SK-N-SH (cell line): ENCODE measurements at regions not wholly inside any gene's neighbourhood (a gene's known extent, or its start where the extent isn't known, plus 50 kb on each side); places are given as distances from the start of the nearest gene placed in this dataset.
"Not testable (repeated sequence)": the region's sequence is repeated elsewhere in the genome, so short reads cannot be mapped to it uniquely, and the experiment has no call there.

Experiments used
- CTCF ChIA-PET: fragments of 300-600, 350-600 bp; formaldehyde crosslinking; extraction: SDS; loops from one replicate; lab custom pipeline; 2021; lab: Yijun Ruan, JAX
- POLR2A ChIA-PET: fragments of 350-600 bp; sonication (Branson Sonifier 250); formaldehyde crosslinking; extraction: SDS; loops from one replicate; lab custom pipeline; 2020; ENCODE audit warnings: antibody characterized with exemption, inconsistent platforms; lab: Yijun Ruan, JAX
- DNase-seq: peaks from one replicate; pipeline ENCODE4 v3.0.0; 2012
- H2AFZ ChIP-seq: fragments of 200-600 bp; sonication (generic); 2 replicates; pipeline ENCODE4 v1.8.1; 2016; ENCODE audit warnings: antibody characterized with exemption, mild to moderate bottlenecking, low read depth
- H3F3A ChIP-seq: fragments of 200-600 bp; sonication (generic); replicated peaks from 2 replicates; pipeline ENCODE3; 2016; ENCODE audit warnings: antibody characterized with exemption, mild to moderate bottlenecking; ENCODE audit not compliant: insufficient read depth
- H3K27ac ChIP-seq, 2 experiments: fragments of 200-500 bp in 1 of 2; fragments of 200-600 bp in 1 of 2; sonication (Bioruptor generic) in 1 of 2; sonication (generic), shearing (Covaris generic) in 1 of 2; 2 replicates each; pipeline versions ENCODE4 v1.5.1 to v1.6.1; 2014 to 2016; ENCODE audit warnings: low read depth in 2 of 2, inconsistent platforms in 1 of 2, low read length in 1 of 2, mild to moderate bottlenecking in 1 of 2, mixed read lengths in 1 of 2
- H3K27me3 ChIP-seq: fragments of 200-600 bp; sonication (generic), shearing (Covaris generic); 2 replicates; pipeline ENCODE4 v1.6.1; 2016; ENCODE audit warnings: mixed run types; ENCODE audit not compliant: insufficient read depth
- H3K36me3 ChIP-seq, 2 experiments: fragments of 200-500 bp in 1 of 2; fragments of 200-600 bp in 1 of 2; sonication (Bioruptor generic) in 1 of 2; sonication (generic) in 1 of 2; replicated peaks in 1 of 2; 2 replicates each; pipeline versions ENCODE3 to v1.5.1; 2014 to 2016; ENCODE audit warnings: low read length in 1 of 2, mild to moderate bottlenecking in 1 of 2; ENCODE audit not compliant: insufficient read depth in 2 of 2, control insufficient read depth in 1 of 2
- H3K4me1 ChIP-seq, 2 experiments: fragments of 200-500 bp in 1 of 2; fragments of 200-600 bp in 1 of 2; sonication (Bioruptor generic) in 1 of 2; sonication (generic), shearing (Covaris generic) in 1 of 2; 2 replicates each; pipeline versions ENCODE4 v1.5.1 to v1.6.1; 2014 to 2016; ENCODE audit warnings: low read depth in 1 of 2, low read length in 1 of 2, mixed run types in 1 of 2; ENCODE audit not compliant: insufficient read depth in 2 of 2, control insufficient read depth in 1 of 2
- H3K4me2 ChIP-seq: fragments of 200-600 bp; sonication (generic), shearing (Covaris generic); 2 replicates; pipeline ENCODE4 v1.6.1; 2017; ENCODE audit warnings: mixed run types
- H3K4me3 ChIP-seq, 2 experiments: fragments of 200-500 bp in 1 of 2; fragments of 200-600 bp in 1 of 2; sonication (Bioruptor generic) in 1 of 2; sonication (generic), shearing (Covaris generic) in 1 of 2; 2 replicates each; pipeline versions ENCODE4 v1.5.1 to v1.8.1; 2014 to 2016; ENCODE audit warnings: low read depth in 2 of 2, inconsistent platforms in 1 of 2, low read length in 1 of 2, mild to moderate bottlenecking in 1 of 2, mixed read lengths in 1 of 2, moderate library complexity in 1 of 2
- H3K79me2 ChIP-seq: fragments of 200-600 bp; sonication (generic); 2 replicates; pipeline ENCODE4 v1.8.1; 2017; ENCODE audit warnings: mild to moderate bottlenecking; ENCODE audit not compliant: insufficient read depth
- H3K9ac ChIP-seq: fragments of 200-600 bp; sonication (generic); 2 replicates; pipeline ENCODE4 v1.6.1; 2017; ENCODE audit warnings: mixed run types
- H3K9me2 ChIP-seq: fragments of 200-600 bp; sonication (generic); 2 replicates; pipeline ENCODE4 v1.6.1; 2017; ENCODE audit warnings: mixed run types
- H3K9me3 ChIP-seq: fragments of 200-600 bp; sonication (generic); 2 replicates; pipeline ENCODE4 v1.6.1; 2017; ENCODE audit warnings: mixed run types, mild to moderate bottlenecking, moderate library complexity
- H4K20me1 ChIP-seq: fragments of 200-600 bp; sonication (generic); 2 replicates; pipeline ENCODE4 v1.6.1; 2017; ENCODE audit warnings: mild to moderate bottlenecking, mixed run types; ENCODE audit not compliant: insufficient read depth
- TEAD4 ChIP-seq: IDR thresholded peaks from 2 replicates; pipeline ENCODE4 v1.4.0; 2012; ENCODE audit warnings: mild to moderate bottlenecking, borderline replicate concordance; ENCODE audit not compliant: insufficient read depth
- WGBS: methylation state at CpG from one replicate; pipeline ENCODE4 v1.1.6; 2017; ENCODE audit warnings: low lambda C conversion rate; 5-methylcytosine and 5-hydroxymethylcytosine counted together

DNA sequence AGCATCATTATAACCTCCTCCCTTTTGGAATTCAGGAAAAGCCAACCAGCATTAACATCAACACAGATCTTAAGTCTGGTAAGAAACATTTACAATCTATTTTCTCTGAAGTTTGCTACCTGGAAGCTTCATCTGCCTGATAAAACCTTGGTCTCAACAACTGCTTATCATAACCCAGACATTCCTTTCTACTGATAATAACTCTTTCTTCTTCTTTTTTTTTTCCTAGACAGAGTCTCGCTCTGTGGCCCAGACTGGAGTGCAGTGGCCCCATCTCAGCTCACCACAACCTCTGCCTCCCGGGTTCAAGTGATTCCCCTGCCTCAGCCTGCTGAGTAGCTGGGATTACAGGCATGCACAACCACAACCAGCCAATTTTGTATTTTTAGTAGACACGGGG is 534.6 kb downstream of the KCNJ18 start:
- H4K20me1 ChIP-seq, H3F3A ChIP-seq, H3K9ac ChIP-seq, H3K36me3 ChIP-seq, H3K27me3 ChIP-seq, H3K9me3 ChIP-seq, POLR2A ChIA-PET, H3K4me3 ChIP-seq, H3K4me2 ChIP-seq, H3K27ac ChIP-seq, CTCF ChIA-PET, H3K9me2 ChIP-seq, H3K4me1 ChIP-seq, H2AFZ ChIP-seq, H3K79me2 ChIP-seq, DNase-seq: not testable (repeated sequence)
- WGBS: 23% methylated on average over 3 of the region's 3 CpGs

DNA sequence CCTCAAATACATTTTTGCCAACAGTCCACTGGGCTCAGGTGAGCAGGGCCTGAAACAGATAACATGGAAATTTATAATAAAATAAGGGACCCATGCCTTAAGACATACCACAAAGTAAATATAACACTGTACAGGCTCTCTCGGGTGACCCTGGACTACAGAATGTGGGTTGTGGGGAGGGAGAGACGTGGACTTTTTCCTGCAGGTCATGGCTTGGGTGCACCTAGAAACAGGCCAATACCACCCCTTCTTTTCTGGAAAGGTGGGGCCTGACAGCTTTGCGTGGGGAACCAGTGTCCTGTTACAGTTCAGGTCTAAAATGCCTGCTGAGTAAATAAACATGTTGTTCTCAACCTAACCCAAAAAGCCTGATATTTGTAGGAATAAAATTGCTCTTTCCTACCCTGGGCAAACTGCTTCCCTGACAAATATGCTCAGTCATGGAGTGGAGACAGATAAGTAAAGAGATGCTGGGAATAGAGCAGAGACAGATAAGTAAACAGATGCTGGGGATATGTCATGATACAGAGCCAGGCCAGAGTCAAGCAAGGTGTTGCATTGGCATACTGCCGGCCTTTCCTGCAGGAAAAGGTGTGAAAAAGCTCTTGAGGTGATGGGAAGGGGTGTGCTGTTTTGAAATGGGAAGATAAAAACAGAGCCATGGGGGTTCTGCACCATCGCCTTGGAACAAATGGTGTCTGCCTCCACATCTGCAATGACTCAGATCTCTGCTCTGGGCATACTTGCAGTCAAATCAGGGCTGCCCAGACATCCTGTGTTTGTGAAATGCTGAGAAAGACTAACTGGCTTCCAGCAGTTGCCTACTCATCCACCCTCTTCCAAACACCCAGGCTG is 535.6 kb downstream of the KCNJ18 start:
- H4K20me1 ChIP-seq, H3K4me3 ChIP-seq, H3K27me3 ChIP-seq, H3K36me3 ChIP-seq, H3K9ac ChIP-seq, H3K27ac ChIP-seq, H3K4me2 ChIP-seq, H3K79me2 ChIP-seq, DNase-seq, H3F3A ChIP-seq, H2AFZ ChIP-seq, H3K4me1 ChIP-seq, CTCF ChIA-PET, POLR2A ChIA-PET, H3K9me3 ChIP-seq, H3K9me2 ChIP-seq: not testable (repeated sequence)
- WGBS: 29% methylated on average over 5 of the region's 5 CpGs

DNA sequence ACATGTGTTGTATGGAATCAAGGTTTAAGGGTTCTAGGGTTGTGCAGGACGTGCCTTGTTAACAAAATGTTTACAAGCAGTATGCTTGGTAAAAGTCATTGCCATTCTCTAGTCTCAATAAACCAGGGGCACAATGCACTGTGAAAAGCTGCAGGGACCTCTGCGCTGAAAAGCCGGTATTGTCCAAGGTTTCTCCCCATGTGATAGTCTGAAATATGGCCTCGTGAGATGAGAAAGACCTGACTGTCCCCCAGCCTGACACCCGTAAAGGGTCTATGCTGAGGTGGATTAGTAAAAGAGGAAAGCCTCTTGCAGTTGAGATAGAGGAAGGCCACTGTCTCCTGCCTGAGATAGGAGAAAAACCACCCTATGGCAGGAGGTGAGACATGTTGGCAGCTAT is 537.5 kb downstream of the KCNJ18 start:
- H3K4me1 ChIP-seq, H2AFZ ChIP-seq, H3K4me2 ChIP-seq, POLR2A ChIA-PET, H3K27ac ChIP-seq, H3K4me3 ChIP-seq, H3K9me3 ChIP-seq, H3K9ac ChIP-seq, H3K27me3 ChIP-seq, H3K36me3 ChIP-seq, H4K20me1 ChIP-seq, CTCF ChIA-PET, H3K79me2 ChIP-seq, DNase-seq, H3F3A ChIP-seq, H3K9me2 ChIP-seq: not testable (repeated sequence)
- 24% methylated on average over 5 of the region's 5 CpGs for WGBS

DNA sequence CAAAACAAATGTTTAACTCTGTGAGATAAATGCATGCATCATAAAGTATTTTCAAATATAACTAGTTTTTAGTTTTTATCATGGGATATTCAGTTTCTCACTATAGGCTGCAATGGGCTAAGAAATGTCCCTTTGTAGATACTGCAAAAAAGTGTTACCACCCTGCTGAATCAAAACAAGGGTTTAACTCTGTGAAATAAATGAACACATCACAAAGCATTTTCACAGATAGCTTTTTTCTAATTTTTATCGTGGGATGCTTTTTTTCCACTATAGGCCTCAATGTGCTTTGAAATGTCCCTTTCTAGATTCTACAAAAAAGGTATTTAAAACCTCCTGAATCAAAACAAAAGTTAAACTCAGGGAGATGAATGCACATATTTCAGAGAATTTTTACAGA is 541.1 kb downstream of the KCNJ18 start:
- Histone ChIP-seq H3F3A (no peaks in the 10 kb centered on the region), H3K36me3 (no peaks in the 10 kb centered on the region), H3K9me3 (no peaks in the 10 kb centered on the region), H2AFZ (no peak overlapping the region), H3K27me3 (no peaks in the 10 kb centered on the region), H3K4me2 (no peak overlapping the region), H3K4me3 (no peak overlapping the region), H3K4me1 (no peaks in the 10 kb centered on the region), H3K27ac (no peak overlapping the region), H4K20me1 (no peaks in the 10 kb centered on the region), H3K9ac (no peak overlapping the region), H3K79me2 (no peaks in the 10 kb centered on the region), H3K9me2 (no peaks in the 10 kb centered on the region)
- 73% methylated on average over 1 of the region's 1 CpG for WGBS
- no peak for TF ChIP-seq TEAD4
- no peak for DNase-seq
- POLR2A ChIA-PET: no interaction called here
- CTCF ChIA-PET: interaction anchor here (1.2 kb wide), 1 partner anchor 16 kb away, joined by 3 read pairs; no protein-coding TSS in a partner anchor
